Naive thymus-derived CD4-positive, alpha-beta T cell (primary cell): ENCODE measurements at regions not wholly inside any gene's neighbourhood (a gene's known extent, or its start where the extent isn't known, plus 50 kb on each side); places are given as distances from the start of the nearest gene placed in this dataset.

Experiments used
- ATAC-seq: fragments of 150-1000 bp; cut with Tn5 transposase; 2 replicates; pipeline ENCODE4 v1.10.0; 2021; ENCODE audit warnings: mild to moderate bottlenecking, moderate library complexity
- CTCF ChIA-PET: fragments of 350-600 bp; sonication (Branson Sonifier 250); formaldehyde crosslinking; loops from one replicate; lab custom pipeline; 2021; ENCODE audit warnings: antibody characterized with exemption; lab: Charles Lee
- POLR2A ChIA-PET: fragments of 350-600 bp; sonication (Branson Sonifier 250); formaldehyde crosslinking; loops from one replicate; lab custom pipeline; 2021; ENCODE audit warnings: antibody characterized with exemption, inconsistent platforms; lab: Charles Lee
- DNase-seq, 9 donors: peaks; one replicate each; pipeline versions ENCODE4 v3.0.0 to v3.0.0-alpha.2; 2020 to 2022; ENCODE audit warnings: mixed read lengths in 1 of 9
- H3K27ac ChIP-seq: one replicate; pipeline ENCODE4 v1.7.0; 2013; ENCODE audit warnings: mild to moderate bottlenecking, low read depth, low read length, moderate library complexity
- H3K27me3 ChIP-seq, 2 donors: one replicate each; pipeline ENCODE4 v1.7.0; 2013; ENCODE audit warnings: low read length in 2 of 2, mild to moderate bottlenecking in 2 of 2, moderate library complexity in 2 of 2; ENCODE audit not compliant: control insufficient read depth in 2 of 2, insufficient read depth in 2 of 2
- H3K36me3 ChIP-seq, 3 experiments: 1 replicate in 2 of 3; 2 replicates in 1 of 3; pipeline ENCODE4 v1.7.0; 2013; ENCODE audit warnings: low read length in 3 of 3, mild to moderate bottlenecking in 3 of 3, moderate library complexity in 1 of 3; ENCODE audit not compliant: insufficient read depth in 3 of 3, control insufficient read depth in 2 of 3
- H3K4me1 ChIP-seq, 2 donors: one replicate each; pipeline ENCODE4 v1.7.0; 2013; ENCODE audit warnings: low read length in 2 of 2, mild to moderate bottlenecking in 2 of 2, moderate library complexity in 1 of 2; ENCODE audit not compliant: control insufficient read depth in 2 of 2, insufficient read depth in 2 of 2
- H3K4me3 ChIP-seq: 2 replicates; pipeline ENCODE4 v1.7.0; 2013; ENCODE audit warnings: mild to moderate bottlenecking, low read length
- H3K9me3 ChIP-seq, 3 experiments: 1 replicate in 2 of 3; 2 replicates in 1 of 3; pipeline ENCODE4 v1.7.0; 2013; ENCODE audit warnings: low read length in 3 of 3; ENCODE audit not compliant: control insufficient read depth in 2 of 3
- H3K27ac Mint-ChIP-seq, 9 donors: one replicate each; pipeline ENCODE4 v1.8.0; 2020 to 2022; ENCODE audit warnings: mixed read lengths in 9 of 9, mild to moderate bottlenecking in 8 of 9, moderate library complexity in 5 of 9, inconsistent platforms in 2 of 9
- H3K27me3 Mint-ChIP-seq, 5 donors: one replicate each; pipeline ENCODE4 v1.8.0; 2021 to 2022; ENCODE audit warnings: mixed read lengths in 5 of 5, mild to moderate bottlenecking in 1 of 5
- H3K36me3 Mint-ChIP-seq, 5 donors: one replicate each; pipeline ENCODE4 v1.8.0; 2020 to 2022; ENCODE audit warnings: mixed read lengths in 5 of 5, mild to moderate bottlenecking in 3 of 5, inconsistent platforms in 1 of 5
- H3K4me1 Mint-ChIP-seq, 7 donors: one replicate each; pipeline ENCODE4 v1.8.0; 2020 to 2022; ENCODE audit warnings: mixed read lengths in 7 of 7, mild to moderate bottlenecking in 3 of 7, inconsistent platforms in 1 of 7
- H3K4me3 Mint-ChIP-seq, 10 donors: one replicate each; pipeline ENCODE4 v1.8.0; 2020 to 2022; ENCODE audit warnings: mild to moderate bottlenecking in 10 of 10, mixed read lengths in 10 of 10, moderate library complexity in 6 of 10, inconsistent platforms in 2 of 10
- H3K9me3 Mint-ChIP-seq, 11 donors: one replicate each; pipeline ENCODE4 v1.8.0; 2020 to 2022; ENCODE audit warnings: mixed read lengths in 11 of 11, mild to moderate bottlenecking in 4 of 11, inconsistent platforms in 1 of 11, moderate library complexity in 1 of 11
- intact Hi-C, 2 donors: fragments of 100-400 bp; cut with micrococcal nuclease; formaldehyde crosslinking; loops; one replicate each; pipeline ENCODE4 v1.15.1; 2023

DNA sequence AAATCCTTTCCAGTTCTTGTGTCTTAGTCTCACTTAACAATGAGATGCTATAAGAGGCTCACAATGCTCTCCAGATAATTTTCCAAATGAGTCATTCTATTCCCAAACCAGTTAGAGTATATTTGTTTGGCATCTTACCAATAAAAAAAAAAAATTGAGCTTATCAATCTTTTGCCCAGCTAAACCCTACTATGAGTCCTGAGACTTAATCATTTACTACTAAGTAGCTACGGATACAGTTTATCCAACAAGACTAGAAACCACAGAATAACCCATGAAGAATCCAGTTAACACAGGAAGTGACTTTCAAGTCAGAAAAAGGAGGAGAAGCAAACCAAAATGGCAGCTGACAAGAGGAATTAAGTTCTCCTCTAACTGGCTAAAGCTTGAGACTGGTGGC lies 330.3 kb upstream of the XYLT1 start:
- Histone ChIP-seq H3K4me1 (no peaks in the 10 kb centered on the region), H3K27me3 (no peaks in the 10 kb centered on the region), H3K36me3 (no peaks in the 10 kb centered on the region), H3K27ac (no peak overlapping the region), H3K9me3 (no peaks in the 10 kb centered on the region), H3K4me3 (no peak overlapping the region)
- intact Hi-C loops: no loop called here
- ChIA-PET CTCF (no interaction called here), POLR2A (no interaction called here)
- ATAC-seq: no peak
- no peak overlapping the region for H3K27ac Mint-ChIP-seq
- H3K4me3 Mint-ChIP-seq: no peak overlapping the region
- H3K27me3 Mint-ChIP-seq: peaks cover 0 to 30% (median 22%) of the 10 kb centered on the region in 5 donors
- no peaks in the 10 kb centered on the region for H3K36me3 Mint-ChIP-seq
- peaks cover 0 to 4% (median 0%) of the 10 kb centered on the region in 11 donors for H3K9me3 Mint-ChIP-seq
- no peaks in the 10 kb centered on the region for H3K4me1 Mint-ChIP-seq
- DNase-seq: no peak

DNA sequence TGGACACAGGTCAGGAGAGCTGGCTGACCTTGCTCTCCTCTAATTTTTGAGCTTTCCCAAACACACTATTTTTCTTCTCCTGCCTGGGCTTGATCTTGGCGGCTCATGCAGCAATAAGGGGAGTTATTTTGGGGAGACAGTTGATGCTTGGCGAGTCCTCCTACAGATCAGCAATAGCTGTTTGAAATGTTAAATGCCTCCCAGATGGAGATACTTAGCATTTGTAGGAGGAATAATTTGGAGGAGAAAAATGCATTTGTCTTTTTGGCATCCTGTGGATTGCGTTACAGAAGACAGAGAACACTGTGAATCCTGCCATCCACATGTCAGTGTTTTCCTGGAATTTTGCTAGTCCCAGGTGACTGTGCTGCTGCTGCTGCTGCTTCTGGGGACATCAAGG lies 328.0 kb upstream of the XYLT1 start:
- no peaks in the 10 kb centered on the region for H3K4me1 Mint-ChIP-seq
- no peaks in the 10 kb centered on the region for H3K36me3 Mint-ChIP-seq
- no peak overlapping the region for H3K4me3 Mint-ChIP-seq
- no peaks in the 10 kb centered on the region for H3K36me3 ChIP-seq
- H3K27me3 ChIP-seq: no peaks in the 10 kb centered on the region
- peaks cover 0 to 4% (median 0%) of the 10 kb centered on the region in 11 donors for H3K9me3 Mint-ChIP-seq
- intact Hi-C loops: no loop called here
- no peaks in the 10 kb centered on the region for H3K4me1 ChIP-seq
- ChIA-PET POLR2A (no interaction called here), CTCF (no interaction called here)
- H3K27ac ChIP-seq: no peak overlapping the region
- peaks cover 0 to 22% (median 7%) of the 10 kb centered on the region in 5 donors for H3K27me3 Mint-ChIP-seq
- no peaks in the 10 kb centered on the region for H3K9me3 ChIP-seq
- ATAC-seq: no peak
- no peak for DNase-seq
- no peak overlapping the region for H3K27ac Mint-ChIP-seq
- H3K4me3 ChIP-seq: no peak overlapping the region

DNA sequence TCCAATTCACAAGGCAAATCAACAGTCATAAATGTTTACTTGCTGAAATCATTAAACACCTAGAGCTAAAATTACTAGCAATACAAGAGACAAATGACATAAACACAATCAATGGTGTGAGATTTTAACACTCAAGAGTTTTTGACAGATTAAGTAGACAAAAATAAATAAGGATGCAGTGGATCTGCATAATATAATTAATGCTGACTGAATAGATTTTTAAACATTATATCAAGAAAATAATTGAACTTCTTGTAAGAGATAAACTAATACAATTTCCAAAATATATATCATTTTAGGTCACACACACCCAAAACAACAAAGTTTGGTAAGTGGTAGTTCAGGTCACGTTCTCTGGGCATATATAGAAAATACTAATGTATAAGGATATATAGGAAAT lies 322.6 kb upstream of the XYLT1 start:
- peaks cover 0 to 3% (median 0%) of the 10 kb centered on the region in 5 donors for H3K36me3 Mint-ChIP-seq
- intact Hi-C loops: no loop called here
- CTCF ChIA-PET: no interaction called here

DNA sequence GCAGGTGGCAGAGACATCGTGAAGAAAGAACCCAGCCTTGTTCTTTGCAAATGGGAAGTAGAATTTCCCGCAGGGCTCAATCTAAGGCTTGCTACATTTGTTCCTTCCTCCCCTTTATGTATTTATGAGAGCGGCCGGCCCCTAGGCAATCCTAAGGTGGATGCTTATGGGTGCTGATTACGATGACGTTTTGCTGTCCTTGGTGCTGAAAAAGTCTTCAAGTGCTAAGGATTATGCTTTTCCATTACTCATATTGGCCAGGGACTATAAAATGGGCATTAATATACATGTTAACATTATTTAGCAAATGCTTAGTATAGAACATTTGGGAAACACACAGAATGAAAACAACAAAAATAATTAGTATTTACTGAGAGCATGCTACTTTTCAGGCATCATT lies 313.3 kb upstream of the XYLT1 start:
- POLR2A ChIA-PET: no interaction called here
- Histone ChIP-seq H3K9me3 (no peaks in the 10 kb centered on the region), H3K4me1 (no peaks in the 10 kb centered on the region), H3K36me3 (no peaks in the 10 kb centered on the region), H3K27ac (no peak overlapping the region), H3K27me3 (no peaks in the 10 kb centered on the region), H3K4me3 (no peak overlapping the region)
- Mint-ChIP-seq H3K4me1 (no peaks in the 10 kb centered on the region), H3K27me3 (peaks cover 0 to 13% (median 6%) of the 10 kb centered on the region in 5 donors), H3K27ac (no peak overlapping the region), H3K9me3 (peaks cover 0 to 3% (median 0%) of the 10 kb centered on the region in 11 donors), H3K36me3 (peaks cover 0 to 4% (median 0%) of the 10 kb centered on the region in 5 donors), H3K4me3 (no peak overlapping the region)
- CTCF ChIA-PET: no interaction called here
- DNase-seq (no peak), ATAC-seq (no peak)
- intact Hi-C loops: no loop called here

More for the DNA sequence above, 322.6 kb upstream of the XYLT1 start:
- H3K4me1 ChIP-seq: no peaks in the 10 kb centered on the region
- no peak for ATAC-seq
- no peaks in the 10 kb centered on the region for H3K9me3 ChIP-seq
- Mint-ChIP-seq H3K4me3 (no peak overlapping the region), H3K9me3 (peaks cover 0 to 7% (median 1%) of the 10 kb centered on the region in 11 donors), H3K4me1 (no peaks in the 10 kb centered on the region), H3K27ac (no peak overlapping the region), H3K27me3 (peaks cover 4 to 23% (median 17%) of the 10 kb centered on the region in 5 donors)
- no peaks in the 10 kb centered on the region for H3K36me3 ChIP-seq
- POLR2A ChIA-PET: no interaction called here
- no peak overlapping the region for H3K4me3 ChIP-seq
- H3K27me3 ChIP-seq: no peaks in the 10 kb centered on the region
- no peak overlapping the region for H3K27ac ChIP-seq
- no peak for DNase-seq

DNA sequence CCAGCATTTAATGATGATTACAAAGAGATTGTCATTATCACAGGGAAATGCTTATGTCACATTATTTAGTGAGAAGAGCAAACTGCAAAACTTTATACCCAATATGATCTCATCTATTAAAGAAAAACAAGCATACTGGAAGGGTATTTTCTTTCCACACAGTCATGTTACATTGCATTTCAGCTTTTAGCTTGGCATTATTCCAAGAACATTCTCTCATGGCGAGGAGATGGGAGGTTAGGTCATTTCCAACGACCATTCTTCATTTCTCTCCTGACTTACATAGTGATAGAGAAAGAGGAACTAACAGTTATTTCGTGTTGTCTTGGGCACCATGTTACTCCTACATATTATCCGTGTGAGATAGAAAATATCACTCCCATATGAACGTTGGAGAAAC lies 309.4 kb upstream of the XYLT1 start:
- H3K27me3 Mint-ChIP-seq: peaks cover 0 to 23% (median 20%) of the 10 kb centered on the region in 5 donors
- ChIA-PET POLR2A (no interaction called here), CTCF (no interaction called here)
- no peak for DNase-seq
- Histone ChIP-seq H3K27me3 (no peaks in the 10 kb centered on the region), H3K4me3 (no peak overlapping the region), H3K9me3 (no peaks in the 10 kb centered on the region), H3K27ac (no peak overlapping the region), H3K4me1 (no peaks in the 10 kb centered on the region), H3K36me3 (no peaks in the 10 kb centered on the region)
- peaks cover 0 to 9% (median 3%) of the 10 kb centered on the region in 11 donors for H3K9me3 Mint-ChIP-seq
- H3K36me3 Mint-ChIP-seq: peaks cover 0 to 10% (median 0%) of the 10 kb centered on the region in 5 donors
- no peak overlapping the region for H3K27ac Mint-ChIP-seq
- no peak for ATAC-seq
- intact Hi-C loops: no loop called here
- no peak overlapping the region for H3K4me3 Mint-ChIP-seq
- no peaks in the 10 kb centered on the region for H3K4me1 Mint-ChIP-seq

DNA sequence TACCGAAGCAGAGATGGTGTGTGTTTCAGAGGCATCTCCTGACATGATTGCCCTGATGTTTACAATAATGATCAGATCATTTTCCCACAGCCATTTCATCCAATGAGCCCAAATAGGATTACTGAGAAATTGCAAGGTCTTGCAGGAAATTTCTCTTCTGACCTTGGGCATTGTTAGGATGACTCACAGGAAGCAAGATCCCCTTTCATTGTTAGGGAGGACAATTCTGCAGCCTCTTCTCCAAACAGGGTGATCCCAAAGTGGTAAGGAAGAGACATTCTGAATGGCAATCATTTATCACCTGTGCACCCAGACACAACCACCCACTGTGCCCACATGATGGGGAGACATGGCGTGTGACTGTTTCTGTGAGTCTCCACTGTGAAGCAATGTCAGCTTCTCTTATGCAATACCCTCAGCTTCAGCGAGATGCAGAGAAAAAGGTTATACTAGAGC lies 306.7 kb upstream of the XYLT1 start:
- no peaks in the 10 kb centered on the region for H3K27me3 ChIP-seq
- H3K36me3 ChIP-seq: no peaks in the 10 kb centered on the region
- ATAC-seq: no peak
- Mint-ChIP-seq H3K36me3 (peaks cover 0 to 6% (median 0%) of the 10 kb centered on the region in 5 donors), H3K27me3 (peaks cover 0 to 31% (median 20%) of the 10 kb centered on the region in 5 donors), H3K27ac (no peak overlapping the region), H3K4me1 (no peaks in the 10 kb centered on the region), H3K9me3 (peaks cover 0 to 9% (median 3%) of the 10 kb centered on the region in 11 donors), H3K4me3 (no peak overlapping the region)
- H3K4me3 ChIP-seq: no peak overlapping the region
- no peak for DNase-seq
- ChIA-PET POLR2A (no interaction called here), CTCF (no interaction called here)
- intact Hi-C loops: no loop called here
- H3K4me1 ChIP-seq: no peaks in the 10 kb centered on the region
- H3K9me3 ChIP-seq: no peaks in the 10 kb centered on the region
- no peak overlapping the region for H3K27ac ChIP-seq

DNA sequence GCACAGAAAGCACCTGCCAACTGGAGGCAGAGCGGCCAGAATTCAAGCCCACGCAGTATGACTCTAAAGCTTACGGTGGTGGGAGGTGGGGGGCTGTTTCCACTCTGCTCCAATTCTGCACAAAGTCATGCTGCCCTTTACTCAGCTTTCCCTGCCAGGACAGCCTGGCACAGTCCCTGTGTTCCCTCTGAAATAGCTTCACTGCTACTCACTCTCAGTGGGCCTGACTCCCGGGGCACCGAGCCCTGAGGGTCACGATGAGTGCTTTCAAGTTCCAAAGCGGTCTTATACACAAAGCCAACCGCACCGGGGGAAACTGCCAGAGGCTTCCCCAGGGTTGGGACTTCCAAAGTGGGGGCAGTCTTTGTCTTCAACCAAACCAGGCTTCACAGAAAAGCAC lies 306.1 kb upstream of the XYLT1 start:
- Mint-ChIP-seq H3K4me1 (no peaks in the 10 kb centered on the region), H3K36me3 (peaks cover 0 to 6% (median 0%) of the 10 kb centered on the region in 5 donors), H3K9me3 (peaks cover 0 to 9% (median 4%) of the 10 kb centered on the region in 11 donors), H3K4me3 (no peak overlapping the region), H3K27ac (no peak overlapping the region), H3K27me3 (peaks cover 0 to 35% (median 20%) of the 10 kb centered on the region in 5 donors)
- intact Hi-C loops: no loop called here
- POLR2A ChIA-PET: no interaction called here
- Histone ChIP-seq H3K27me3 (no peaks in the 10 kb centered on the region), H3K27ac (no peak overlapping the region), H3K36me3 (no peaks in the 10 kb centered on the region), H3K9me3 (no peaks in the 10 kb centered on the region), H3K4me3 (no peak overlapping the region), H3K4me1 (no peaks in the 10 kb centered on the region)
- DNase-seq: no peak
- CTCF ChIA-PET: no interaction called here
- no peak for ATAC-seq
